IPS-18c (cell line): ENCODE measurements at regions not wholly inside any gene's neighbourhood (a gene's known extent, or its start where the extent isn't known, plus 50 kb on each side); places are given as distances from the start of the nearest gene placed in this dataset.
"Not testable (repeated sequence)": the region's sequence is repeated elsewhere in the genome, so short reads cannot be mapped to it uniquely, and the experiment has no call there.

ENCODE experiments used
- H3K4me3 ChIP-seq: 2 replicates; pipeline ENCODE4 v1.7.0; 2013; ENCODE audit warnings: low read depth, mild to moderate bottlenecking, low read length, moderate library complexity; ENCODE audit not compliant: insufficient read depth
- H3K9me3 ChIP-seq: one replicate; pipeline ENCODE4 v1.6.1; 2013; ENCODE audit warnings: mild to moderate bottlenecking, low read length, moderate library complexity; ENCODE audit not compliant: control insufficient read depth, insufficient read depth

DNA sequence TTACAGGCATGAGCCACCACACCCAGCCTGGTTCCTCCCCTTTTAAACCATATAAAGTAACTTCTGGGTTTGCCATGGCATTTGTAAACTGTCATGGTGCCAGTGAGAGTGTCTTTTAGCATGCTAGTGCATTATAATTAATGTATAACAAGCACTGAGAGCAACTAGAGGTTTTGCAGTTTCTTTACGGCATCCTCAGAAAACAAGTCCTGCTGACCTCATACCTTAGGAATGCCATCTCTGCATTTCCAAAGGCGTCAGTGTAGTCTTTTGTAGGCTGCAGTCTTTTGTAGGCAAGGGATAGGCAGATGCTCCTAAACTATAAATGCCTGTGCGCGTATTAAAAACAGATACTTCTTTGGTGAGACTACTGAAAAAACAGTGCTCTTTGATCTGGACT lies 75.0 kb upstream of the EZR start:
- no peak overlapping the region for H3K4me3 ChIP-seq
- H3K9me3 ChIP-seq: peaks cover 2% of the 10 kb centered on the region

- H3K9me3 ChIP-seq: peaks cover 2% of the 10 kb centered on the region
- H3K4me3 ChIP-seq: no peak overlapping the region
Observed at GRCh38 chr6:158892266-158892665, 73.1 kb upstream of the EZR start.

GRCh38 chr6:158891560-158891959 lies 72.4 kb upstream of the EZR start:
- not testable (repeated sequence) for H3K9me3 ChIP-seq, H3K4me3 ChIP-seq

GRCh38 chr6:158888171-158888570 lies 69.0 kb upstream of the EZR start:
- not testable (repeated sequence) for H3K4me3 ChIP-seq, H3K9me3 ChIP-seq

DNA sequence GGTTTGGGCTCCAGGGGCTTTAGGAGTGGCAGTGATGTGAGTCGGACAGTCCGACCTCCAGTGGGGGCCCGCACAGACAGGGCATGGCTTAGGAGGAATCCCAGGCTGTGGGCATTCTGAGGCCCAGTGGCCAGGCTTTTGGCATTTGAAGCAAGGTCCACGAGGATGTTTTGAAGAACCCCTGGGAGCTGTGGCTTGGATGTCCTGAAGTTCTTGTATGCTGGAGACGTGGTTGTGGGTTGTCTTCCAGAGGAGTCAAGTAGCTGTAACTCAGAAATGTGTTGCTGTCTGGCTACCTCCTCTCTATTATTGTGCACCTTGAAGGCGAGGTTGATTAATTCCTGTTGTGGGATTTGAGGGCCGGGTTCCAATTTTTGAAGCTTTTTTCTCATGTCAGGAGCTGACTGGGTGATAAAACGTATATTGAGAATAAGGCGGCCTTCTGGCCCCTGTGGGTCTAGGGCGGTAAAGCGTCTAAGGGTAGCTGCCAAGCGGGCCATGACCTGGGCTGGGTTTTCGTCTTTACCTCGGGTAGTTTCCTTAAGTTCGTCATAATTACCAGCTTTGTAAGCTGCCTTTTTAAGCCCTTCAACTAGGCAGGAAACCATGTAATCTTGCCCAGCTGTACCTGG lies 67.3 kb upstream of the EZR start:
- not testable (repeated sequence) for H3K4me3 ChIP-seq, H3K9me3 ChIP-seq

DNA sequence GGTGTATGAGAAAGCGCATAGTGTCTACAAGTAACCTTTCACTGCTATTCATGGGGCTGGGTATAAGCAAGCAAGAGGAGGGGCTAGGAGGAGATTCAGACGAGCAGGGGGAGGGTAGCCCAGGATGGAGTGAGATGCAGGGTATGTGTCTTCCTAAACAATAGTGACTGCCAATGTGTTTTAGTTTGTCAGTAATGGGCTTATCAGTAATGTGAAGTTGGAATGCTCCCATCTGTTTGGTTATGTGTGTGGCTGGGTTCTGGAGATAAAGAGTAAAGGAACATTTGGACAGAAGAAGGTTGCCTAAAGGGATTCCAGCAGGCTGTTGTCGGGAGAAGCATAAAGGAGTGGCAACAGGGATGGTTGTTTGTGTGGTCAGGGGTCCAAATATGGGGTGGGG lies 62.7 kb upstream of the EZR start:
- not testable (repeated sequence) for H3K9me3 ChIP-seq, H3K4me3 ChIP-seq

DNA sequence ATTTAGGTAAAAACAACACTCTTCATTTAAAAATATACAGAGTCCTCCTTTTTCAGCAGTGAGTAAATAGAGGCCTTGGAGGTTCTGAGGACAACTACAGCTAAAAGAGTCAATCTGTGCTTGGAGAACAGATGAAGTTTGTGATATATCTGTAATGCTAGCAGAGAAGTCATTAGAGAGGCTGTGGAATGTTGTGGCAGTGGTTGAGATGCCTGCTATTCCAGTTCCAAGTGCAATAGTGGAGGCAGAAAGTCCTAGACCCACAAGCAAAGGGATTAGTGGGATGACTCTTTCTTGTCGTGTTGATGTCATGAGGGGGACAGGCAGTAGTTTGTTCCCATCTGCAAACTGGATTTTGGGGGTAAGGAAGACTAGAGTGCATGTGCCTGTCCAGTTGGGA lies 62.1 kb upstream of the EZR start:
- H3K9me3 ChIP-seq: not testable (repeated sequence)

DNA sequence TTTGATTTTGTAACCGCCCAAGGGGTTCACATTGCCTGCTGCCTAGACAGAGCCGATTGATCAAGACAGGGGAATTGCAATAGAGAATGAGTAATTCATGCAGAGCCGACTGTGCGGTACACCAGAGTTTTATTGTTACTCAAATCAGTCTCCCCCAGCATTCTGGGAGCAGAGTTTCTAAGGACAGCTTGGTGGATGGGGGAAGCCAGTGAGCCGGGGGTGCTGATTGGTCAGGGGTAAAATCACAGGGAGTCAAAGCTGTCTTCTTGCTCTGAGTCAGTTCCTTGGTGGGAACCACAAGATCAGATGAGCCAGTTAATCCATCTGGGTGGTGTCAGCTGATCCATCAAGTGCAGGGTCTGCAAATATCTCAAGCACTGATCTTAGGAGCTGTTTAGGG lies 60.0 kb upstream of the EZR start:
- Histone ChIP-seq H3K9me3 (no peaks in the 10 kb centered on the region), H3K4me3 (no peak overlapping the region)

More for the DNA sequence above, 62.1 kb upstream of the EZR start:
- H3K4me3 ChIP-seq: not testable (repeated sequence)

GRCh38 chr6:158877716-158878115 lies 58.5 kb upstream of the EZR start:
- Histone ChIP-seq H3K4me3 (no peak overlapping the region), H3K9me3 (no peaks in the 10 kb centered on the region)

- no peaks in the 10 kb centered on the region for H3K9me3 ChIP-seq
Observed at GRCh38 chr6:158876886-158877285, 57.7 kb upstream of the EZR start.

DNA sequence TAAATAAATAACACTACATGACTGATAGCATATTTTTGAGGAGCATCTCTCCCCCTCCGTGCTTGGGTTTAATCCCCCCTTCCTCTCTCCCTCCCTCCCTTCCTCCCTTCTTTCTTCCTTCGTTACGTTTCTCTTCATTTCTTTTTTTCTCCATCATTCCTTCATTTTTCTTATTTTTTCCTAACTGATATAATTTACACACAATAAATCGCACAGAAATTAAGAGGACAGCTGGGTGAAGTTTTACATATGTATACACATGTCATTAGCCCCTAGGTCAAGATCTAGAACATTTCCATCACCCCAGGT lies 51.4 kb upstream of the EZR start:
- H3K4me3 ChIP-seq: no peak overlapping the region
- H3K9me3 ChIP-seq: no peaks in the 10 kb centered on the region

More at GRCh38 chr6:158876886-158877285, 57.7 kb upstream of the EZR start:
- no peak overlapping the region for H3K4me3 ChIP-seq

GRCh38 chr6:158869826-158870648 lies 50.9 kb upstream of the EZR start:
- peak overlapping the region; percentile 69 for H3K4me3 ChIP-seq
- no peaks in the 10 kb centered on the region for H3K9me3 ChIP-seq

DNA sequence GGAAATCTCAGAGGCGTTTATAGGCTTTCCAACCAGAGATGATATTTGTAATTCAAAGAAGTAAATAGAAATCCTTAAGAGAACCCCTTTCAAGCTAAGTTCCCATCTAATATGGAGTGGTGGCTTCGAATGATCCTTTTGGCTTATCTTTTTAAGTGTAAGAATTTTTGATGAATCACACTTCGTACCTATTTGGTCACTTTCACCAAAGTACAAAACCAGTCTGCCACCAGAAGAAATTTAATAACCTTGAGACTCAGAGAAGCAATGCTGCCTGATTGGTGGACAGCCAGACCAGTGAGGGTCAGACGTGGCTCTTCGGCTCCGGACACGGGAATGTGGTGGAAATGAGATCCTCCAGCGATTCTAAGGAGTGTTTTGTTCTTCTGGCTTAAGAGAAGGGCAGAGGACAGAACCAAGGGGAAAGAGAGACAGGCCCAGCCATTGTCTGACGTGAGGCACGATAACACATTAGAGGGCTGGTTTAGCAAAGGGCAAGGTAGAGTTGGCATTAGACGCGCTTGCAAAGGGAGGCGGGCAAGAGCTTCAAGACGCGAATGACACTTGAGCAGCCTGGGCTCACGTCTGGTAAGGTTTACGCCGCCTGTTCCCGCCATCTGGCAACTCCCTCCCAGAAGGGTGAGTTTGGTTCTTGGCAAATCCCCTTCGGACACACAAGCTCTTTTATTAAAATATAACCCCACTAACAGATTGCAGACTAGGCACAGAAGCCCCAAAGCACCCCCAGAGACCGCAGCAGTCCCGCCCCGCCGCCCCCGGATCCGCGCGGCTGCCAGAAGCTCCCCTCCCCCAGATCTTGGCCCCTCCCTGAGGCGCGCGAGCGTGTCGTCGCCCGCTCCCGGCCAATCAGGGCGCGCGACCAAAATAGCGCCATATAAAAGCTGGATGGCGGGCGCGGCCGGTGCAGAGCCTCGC lies 50.0 kb upstream of the EZR start:
- H3K9me3 ChIP-seq: no peaks in the 10 kb centered on the region
- peak overlapping the region; percentile 22; the same call in 1 of the 2 replicates for H3K4me3 ChIP-seq
